Testis (tissue), 2 donors: ENCODE measurements at regions not wholly inside any gene's neighbourhood (a gene's known extent, or its start where the extent isn't known, plus 50 kb on each side); places are given as distances from the start of the nearest gene placed in this dataset.

Source experiments
- DNase-seq: peaks from one replicate; pipeline ENCODE4 v3.0.0-alpha.2; 2019
- H3K27ac ChIP-seq, 2 donors: fragments of 200-600 bp; sonication (generic); one replicate each; pipeline ENCODE4 v1.5.1; 2019
- H3K27me3 ChIP-seq: fragments of 200-600 bp; sonication (generic); one replicate; pipeline ENCODE4 v1.5.1; 2019
- H3K36me3 ChIP-seq: fragments of 200-600 bp; sonication (generic); one replicate; pipeline ENCODE4 v1.5.1; 2017; ENCODE audit warnings: low read depth; ENCODE audit errors: missing control alignments
- H3K4me1 ChIP-seq: fragments of 200-600 bp; sonication (generic); one replicate; pipeline ENCODE4 v1.5.1; 2019
- H3K4me3 ChIP-seq, 2 donors: fragments of 200-600 bp; sonication (generic); one replicate each; pipeline ENCODE4 v1.5.1; 2017 to 2019
- H3K9me3 ChIP-seq: fragments of 200-600 bp; sonication (generic); one replicate; pipeline ENCODE4 v1.5.1; 2017
- POLR2A ChIP-seq: fragments of 450-650 bp; IDR thresholded peaks from one replicate; pipeline ENCODE4 v1.6.1; 2017; ENCODE audit warnings: antibody characterized with exemption, mild to moderate bottlenecking, moderate library complexity
- WGBS, 2 donors: methylation state at CpG; one replicate each; pipeline ENCODE4 v1.1.5; 2018; 5-methylcytosine and 5-hydroxymethylcytosine counted together
- intact Hi-C: fragments of 100-400 bp; cut with DNase I; formaldehyde crosslinking; loops from one replicate; pipeline ENCODE4 v1.15.1; 2023; ENCODE audit warnings: low total_unique reads
- TF ChIP-seq, protein P1 (sequence below), 3 experiments: fragments of 450-650 bp in 2 of 3; fragments of 200-600 bp in 1 of 3; sonication (generic) in 1 of 3; IDR thresholded peaks; one replicate each; pipeline ENCODE4 v1.5.1; 2016 to 2019; ENCODE audit warnings: antibody characterized with exemption in 3 of 3, mild to moderate bottlenecking in 2 of 3, moderate library complexity in 1 of 3

DNA sequence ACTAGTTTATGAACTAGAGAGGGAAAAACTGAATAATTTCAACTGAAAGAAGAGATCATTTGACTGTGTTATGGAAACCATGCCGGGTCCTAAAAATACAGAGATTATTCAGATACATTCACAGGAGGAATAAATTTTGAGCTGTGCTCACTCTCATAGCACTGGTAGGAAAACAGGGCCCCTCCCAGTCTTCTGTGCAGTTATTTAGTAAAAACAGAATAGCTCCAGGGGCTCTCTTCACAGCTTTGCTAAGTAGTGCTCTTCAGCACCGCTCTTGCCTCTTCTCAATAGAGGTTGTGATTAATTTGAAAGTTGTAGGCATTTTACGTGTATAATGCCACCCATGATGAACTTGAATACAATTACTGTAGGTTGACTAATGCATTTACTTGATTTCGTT lies 435.9 kb upstream of the PDE3A start:
- H3K27me3 ChIP-seq: no peaks in the 10 kb centered on the region
- no peaks in the 10 kb centered on the region for H3K9me3 ChIP-seq
- H3K27ac ChIP-seq: no peak overlapping the region
- intact Hi-C loops: no loop called here
- WGBS, 2 donors: 86 to 93% methylated on average over 4 of the region's 4 CpGs
- no peak for DNase-seq
- no peaks in the 10 kb centered on the region for H3K4me1 ChIP-seq
- TF ChIP-seq, protein P1, sequence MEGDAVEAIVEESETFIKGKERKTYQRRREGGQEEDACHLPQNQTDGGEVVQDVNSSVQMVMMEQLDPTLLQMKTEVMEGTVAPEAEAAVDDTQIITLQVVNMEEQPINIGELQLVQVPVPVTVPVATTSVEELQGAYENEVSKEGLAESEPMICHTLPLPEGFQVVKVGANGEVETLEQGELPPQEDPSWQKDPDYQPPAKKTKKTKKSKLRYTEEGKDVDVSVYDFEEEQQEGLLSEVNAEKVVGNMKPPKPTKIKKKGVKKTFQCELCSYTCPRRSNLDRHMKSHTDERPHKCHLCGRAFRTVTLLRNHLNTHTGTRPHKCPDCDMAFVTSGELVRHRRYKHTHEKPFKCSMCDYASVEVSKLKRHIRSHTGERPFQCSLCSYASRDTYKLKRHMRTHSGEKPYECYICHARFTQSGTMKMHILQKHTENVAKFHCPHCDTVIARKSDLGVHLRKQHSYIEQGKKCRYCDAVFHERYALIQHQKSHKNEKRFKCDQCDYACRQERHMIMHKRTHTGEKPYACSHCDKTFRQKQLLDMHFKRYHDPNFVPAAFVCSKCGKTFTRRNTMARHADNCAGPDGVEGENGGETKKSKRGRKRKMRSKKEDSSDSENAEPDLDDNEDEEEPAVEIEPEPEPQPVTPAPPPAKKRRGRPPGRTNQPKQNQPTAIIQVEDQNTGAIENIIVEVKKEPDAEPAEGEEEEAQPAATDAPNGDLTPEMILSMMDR (IDR thresholded peaks at IDR 0.05): no peak
- TF ChIP-seq POLR2A: no peak
- no peak overlapping the region for H3K4me3 ChIP-seq
- H3K36me3 ChIP-seq: no peaks in the 10 kb centered on the region

DNA sequence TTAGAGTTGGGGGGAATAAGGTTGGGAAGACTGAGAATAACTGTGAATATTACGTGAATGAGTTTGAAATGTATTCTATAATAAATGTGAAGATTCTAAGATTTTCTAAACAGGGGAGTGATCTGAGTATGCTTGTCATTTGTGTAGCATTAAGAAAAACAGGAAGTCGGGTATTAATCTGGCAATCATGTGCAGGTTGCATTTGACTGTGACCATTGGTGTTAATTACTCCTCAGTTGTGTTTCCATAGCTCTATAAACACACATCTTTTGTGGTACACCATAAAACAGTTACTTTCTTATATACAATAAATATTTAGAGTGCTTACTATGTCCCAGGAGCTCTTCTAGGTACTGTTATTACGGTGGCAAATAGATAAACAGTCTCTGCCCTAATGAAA lies 434.4 kb upstream of the PDE3A start:
- DNase-seq: no peak
- H3K27me3 ChIP-seq: no peaks in the 10 kb centered on the region

DNA sequence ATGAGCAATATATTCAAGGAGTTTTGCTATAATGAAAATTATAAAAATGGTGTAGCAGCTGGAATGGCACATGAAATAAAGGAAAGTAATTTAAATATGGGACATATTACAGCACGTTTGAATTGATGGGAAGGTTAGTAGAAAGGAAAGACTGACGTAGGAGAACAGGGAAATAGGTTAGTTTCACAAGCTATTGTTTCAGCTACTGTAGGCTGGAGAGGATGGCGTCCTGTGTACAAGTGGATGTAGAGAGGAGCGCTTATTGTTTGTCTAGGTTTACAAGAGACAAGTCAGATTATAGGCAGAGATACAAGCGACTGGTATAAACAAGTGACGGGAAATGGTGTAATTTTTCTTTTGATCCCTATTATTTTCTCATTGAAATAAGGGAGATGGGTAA lies 431.2 kb upstream of the PDE3A start:
- intact Hi-C loops: no loop called here
- no peak for DNase-seq
- 88 to 92% methylated on average over 6 of the region's 6 CpGs for WGBS, 2 donors

More for the DNA sequence above, 434.4 kb upstream of the PDE3A start:
- Histone ChIP-seq H3K4me3 (no peak overlapping the region), H3K36me3 (no peaks in the 10 kb centered on the region), H3K4me1 (no peaks in the 10 kb centered on the region), H3K9me3 (no peaks in the 10 kb centered on the region), H3K27ac (no peak overlapping the region)
- TF ChIP-seq POLR2A: no peak
- TF ChIP-seq, protein P1 (IDR thresholded peaks at IDR 0.05): no peak
- intact Hi-C loops: no loop called here
- 96 to 97% methylated on average over 3 of the region's 3 CpGs for WGBS, 2 donors

DNA sequence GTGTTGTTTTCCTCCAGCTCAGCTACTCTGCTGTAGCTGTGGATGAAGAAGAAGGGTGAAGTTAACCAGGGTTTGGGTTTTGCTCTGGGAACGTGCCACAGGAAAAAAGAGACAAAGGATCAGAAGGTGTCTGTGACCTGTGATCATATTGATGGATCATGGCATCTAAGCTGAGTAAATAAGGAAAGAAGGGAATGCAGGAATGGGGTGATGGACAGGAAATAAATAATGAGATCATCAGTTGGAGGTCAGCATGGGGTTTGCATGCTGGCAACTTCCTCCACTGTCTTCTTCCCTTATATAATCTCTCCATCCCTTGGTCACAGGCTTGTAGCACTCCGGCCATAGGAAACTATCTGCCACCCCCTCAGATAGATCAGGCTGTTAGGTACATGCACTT lies 430.3 kb upstream of the PDE3A start:
- no peak overlapping the region for H3K27ac ChIP-seq
- 84 to 88% methylated on average over 2 of the region's 2 CpGs for WGBS, 2 donors
- no peak for DNase-seq
- no peaks in the 10 kb centered on the region for H3K9me3 ChIP-seq
- no peaks in the 10 kb centered on the region for H3K36me3 ChIP-seq
- no peak overlapping the region for H3K4me3 ChIP-seq
- no peak for TF ChIP-seq POLR2A
- TF ChIP-seq, protein P1 (IDR thresholded peaks at IDR 0.05): no peak
- intact Hi-C loops: no loop called here
- H3K27me3 ChIP-seq: no peaks in the 10 kb centered on the region
- no peaks in the 10 kb centered on the region for H3K4me1 ChIP-seq

More for the DNA sequence above, 431.2 kb upstream of the PDE3A start:
- Histone ChIP-seq H3K4me3 (no peak overlapping the region), H3K27ac (no peak overlapping the region), H3K9me3 (no peaks in the 10 kb centered on the region), H3K4me1 (no peaks in the 10 kb centered on the region), H3K27me3 (no peaks in the 10 kb centered on the region), H3K36me3 (no peaks in the 10 kb centered on the region)
- TF ChIP-seq POLR2A: no peak
- TF ChIP-seq, protein P1 (IDR thresholded peaks at IDR 0.05): no peak

DNA sequence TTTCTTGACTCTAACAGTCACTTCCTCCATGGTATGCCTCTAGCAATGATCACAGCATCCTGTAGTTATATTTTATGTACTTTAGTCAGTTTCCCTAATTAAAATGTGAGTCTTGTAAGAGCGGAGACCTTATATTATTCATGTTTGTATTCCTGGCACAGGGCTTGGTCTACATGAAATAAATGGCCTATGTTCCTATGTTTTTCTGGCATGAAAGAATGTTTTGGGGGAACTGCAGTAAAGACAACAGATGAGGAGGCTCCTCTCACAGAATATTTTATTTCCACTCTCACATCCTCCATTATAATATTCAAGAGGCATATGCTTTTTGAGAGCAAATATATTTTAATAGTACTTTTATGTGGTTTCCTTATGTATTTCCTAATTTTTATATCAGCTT lies 429.8 kb upstream of the PDE3A start:
- Histone ChIP-seq H3K27ac (no peak overlapping the region), H3K4me1 (no peaks in the 10 kb centered on the region), H3K9me3 (no peaks in the 10 kb centered on the region), H3K27me3 (no peaks in the 10 kb centered on the region), H3K36me3 (no peaks in the 10 kb centered on the region), H3K4me3 (no peak overlapping the region)
- intact Hi-C loops: no loop called here
- TF ChIP-seq POLR2A: no peak
- WGBS, 2 donors: 76 to 79% methylated on average over 1 of the region's 1 CpG
- DNase-seq: no peak
